Gastroesophageal sphincter (tissue), 4 donors: ENCODE measurements at regions not wholly inside any gene's neighbourhood (a gene's known extent, or its start where the extent isn't known, plus 50 kb on each side); places are given as distances from the start of the nearest gene placed in this dataset.
"Not testable (repeated sequence)": the region's sequence is repeated elsewhere in the genome, so short reads cannot be mapped to it uniquely, and the experiment has no call there.

Source experiments
- ATAC-seq: fragments of 150-250 bp; one replicate; pipeline ENCODE4 v1.9.1; 2016; ENCODE audit warnings: mild to moderate bottlenecking, moderate library complexity
- H3K27ac ChIP-seq, 4 donors: fragments of 200-600 bp; sonication (generic) in 3 of 4; 1 replicate in 3 of 4; 2 replicates in 1 of 4; pipeline ENCODE4 v1.5.1; 2016 to 2019
- H3K27me3 ChIP-seq: fragments of 200-600 bp; sonication (generic); one replicate; pipeline ENCODE4 v1.5.1; 2019
- H3K36me3 ChIP-seq, 2 donors: fragments of 200-600 bp; sonication (generic); one replicate each; pipeline ENCODE4 v1.5.1; 2019; ENCODE audit warnings: control low read depth in 1 of 2
- H3K4me1 ChIP-seq, 3 donors: fragments of 200-600 bp; sonication (generic); 1 replicate in 2 of 3; 2 replicates in 1 of 3; pipeline ENCODE4 v1.5.1; 2016 to 2019; ENCODE audit warnings: control low read depth in 2 of 3
- H3K4me3 ChIP-seq, 2 donors: fragments of 200-600 bp; sonication (generic); one replicate each; pipeline ENCODE4 v1.5.1; 2019; ENCODE audit warnings: mild to moderate bottlenecking in 1 of 2, moderate library complexity in 1 of 2
- H3K9me3 ChIP-seq, 3 donors: fragments of 200-600 bp; sonication (generic); one replicate each; pipeline ENCODE4 v1.5.1; 2017 to 2019; ENCODE audit warnings: control low read depth in 2 of 3
- CTCF ChIP-seq, 4 experiments: fragments of 200-600 bp in 2 of 4; fragments of 450-650 bp in 2 of 4; sonication (generic) in 1 of 4; IDR thresholded peaks; one replicate each; pipeline ENCODE4 v1.5.1; 2017 to 2019; ENCODE audit warnings: antibody characterized with exemption in 4 of 4, mild to moderate bottlenecking in 2 of 4, moderate library complexity in 2 of 4
- EP300 ChIP-seq: sonication (generic); formaldehyde crosslinking; IDR thresholded peaks from one replicate; pipeline ENCODE4 v1.6.1; 2017; ENCODE audit warnings: antibody characterized with exemption, mild to moderate bottlenecking
- POLR2A ChIP-seq, 2 donors: fragments of 450-650 bp; IDR thresholded peaks; one replicate each; pipeline ENCODE4 v1.6.1; 2017; ENCODE audit warnings: antibody characterized with exemption in 2 of 2, mild to moderate bottlenecking in 2 of 2, moderate library complexity in 1 of 2
- POLR2AphosphoS5 ChIP-seq: sonication (generic); formaldehyde crosslinking; IDR thresholded peaks from one replicate; pipeline ENCODE4 v1.6.1; 2017; ENCODE audit warnings: antibody characterized with exemption
- WGBS, 2 donors: methylation state at CpG; one replicate each; pipeline ENCODE4 v1.1.5; 2018; ENCODE audit warnings: low coverage in 1 of 2; 5-methylcytosine and 5-hydroxymethylcytosine counted together

- TF ChIP-seq CTCF (IDR thresholded peaks at IDR 0.05): no peak
- no peak for TF ChIP-seq POLR2A (IDR thresholded peaks at IDR 0.05)
- TF ChIP-seq POLR2AphosphoS5: no peak
- no peak for TF ChIP-seq EP300
- H3K9me3 ChIP-seq: no peaks in the 10 kb centered on the region
- H3K36me3 ChIP-seq: no peaks in the 10 kb centered on the region
- no peaks in the 10 kb centered on the region for H3K4me1 ChIP-seq
- no peak for ATAC-seq
- WGBS, 2 donors: 86 to 100% methylated on average over 2 of the region's 6 CpGs
- no peaks in the 10 kb centered on the region for H3K27me3 ChIP-seq
- H3K4me3 ChIP-seq: no peak overlapping the region
- no peak overlapping the region for H3K27ac ChIP-seq
Measured at GRCh38 chrX:44742480-44743155, 101.2 kb upstream of the DUSP21 start.

DNA sequence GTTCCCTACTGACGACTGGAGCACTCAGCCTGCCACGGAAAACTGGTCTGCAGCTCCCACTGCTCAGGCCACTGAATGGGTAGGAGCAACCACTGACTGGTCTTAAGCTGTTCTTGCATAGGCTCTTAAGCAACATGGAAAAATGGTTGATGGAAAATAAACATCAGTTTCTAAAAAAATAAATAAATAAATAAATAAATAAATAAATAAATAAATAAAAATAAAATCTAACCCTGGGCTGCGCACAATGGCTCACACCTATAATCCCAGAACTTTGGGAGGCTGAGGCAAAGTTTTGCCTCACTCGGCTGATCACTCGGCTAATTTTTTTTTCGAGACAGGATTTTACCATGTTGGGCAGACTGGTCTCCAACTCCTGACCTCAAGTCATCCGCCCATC, 102.0 kb upstream of the DUSP21 start:
- ATAC-seq, H3K27me3 ChIP-seq, H3K9me3 ChIP-seq, H3K27ac ChIP-seq, H3K4me3 ChIP-seq, H3K36me3 ChIP-seq, H3K4me1 ChIP-seq: not testable (repeated sequence)
- 94 to 98% methylated on average over 5 of the region's 7 CpGs for WGBS, 2 donors

DNA sequence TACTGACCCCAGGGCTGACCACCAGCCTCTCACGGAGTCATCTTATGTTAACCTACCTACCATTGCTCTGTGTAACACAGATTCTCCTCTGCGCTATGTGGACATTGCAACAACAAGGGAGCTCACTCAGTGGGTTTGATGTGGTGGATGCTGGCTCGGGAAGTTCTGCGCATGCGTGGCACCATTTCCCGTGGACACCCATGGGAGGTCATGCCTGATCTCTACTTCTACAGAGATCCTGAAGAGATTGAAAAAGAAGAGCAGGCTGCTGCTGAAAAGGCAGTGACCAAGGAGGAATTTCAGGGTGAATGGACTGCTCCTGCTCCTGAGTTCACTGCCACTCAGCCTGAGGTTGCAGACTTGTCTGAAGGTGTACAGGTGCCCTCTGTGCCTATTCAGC, 102.4 kb upstream of the DUSP21 start:
- not testable (repeated sequence) for H3K27ac ChIP-seq, H3K4me1 ChIP-seq, H3K4me3 ChIP-seq, ATAC-seq, H3K27me3 ChIP-seq, H3K36me3 ChIP-seq, H3K9me3 ChIP-seq
- WGBS, 2 donors: no CpG with 5 or more reads among the region's 6 CpGs

DNA sequence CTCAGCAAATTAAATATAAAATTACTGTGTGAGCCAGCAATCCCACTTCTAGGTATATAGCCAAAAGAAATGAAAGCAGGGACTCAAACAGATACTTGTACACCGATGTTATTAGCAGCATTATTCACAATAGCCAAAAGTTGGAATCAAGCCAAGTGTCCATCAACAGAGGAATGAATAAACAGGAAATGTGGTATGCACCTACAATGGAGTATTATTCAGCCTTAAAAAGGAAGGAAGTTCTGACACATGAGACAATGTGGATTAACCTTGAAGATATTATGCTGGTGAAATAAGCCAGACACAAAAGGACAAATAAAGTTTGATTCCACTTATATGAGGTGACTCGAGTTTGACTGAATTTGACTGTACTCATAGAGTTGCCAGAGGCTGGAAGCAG, 108.3 kb upstream of the DUSP21 start:
- ATAC-seq: no peak
- H3K9me3 ChIP-seq: no peaks in the 10 kb centered on the region
- H3K4me3 ChIP-seq: no peak overlapping the region
- WGBS, 2 donors: 68 to 79% methylated on average over 2 of the region's 2 CpGs
- H3K36me3 ChIP-seq: no peaks in the 10 kb centered on the region
- H3K27ac ChIP-seq: no peak overlapping the region
- H3K4me1 ChIP-seq: no peaks in the 10 kb centered on the region
- TF ChIP-seq CTCF (IDR thresholded peaks at IDR 0.05) (no peak), POLR2AphosphoS5 (no peak), EP300 (no peak), POLR2A (IDR thresholded peaks at IDR 0.05) (no peak)
- no peaks in the 10 kb centered on the region for H3K27me3 ChIP-seq

DNA sequence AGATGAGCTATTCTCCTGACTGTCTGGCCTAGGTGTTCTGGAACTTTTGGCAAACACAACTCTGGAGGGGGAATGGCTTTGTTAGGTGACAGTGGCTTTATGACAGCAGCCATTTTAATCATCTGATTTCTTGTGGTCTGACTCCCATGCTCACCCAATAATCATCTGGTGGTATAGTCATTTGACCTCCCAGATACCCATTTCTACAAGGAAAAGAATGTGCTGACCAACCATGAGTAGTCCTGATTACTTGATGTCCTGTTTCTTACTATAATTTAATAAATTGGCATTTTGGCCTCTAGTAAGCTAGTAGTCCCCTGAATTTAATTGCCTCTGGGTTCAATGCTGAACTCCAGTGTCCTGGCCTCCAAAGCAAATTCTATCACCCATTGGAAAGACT, 109.9 kb upstream of the DUSP21 start:
- ATAC-seq: no peak
- no peak overlapping the region for H3K27ac ChIP-seq
- H3K4me3 ChIP-seq: no peak overlapping the region
- TF ChIP-seq POLR2A (IDR thresholded peaks at IDR 0.05) (no peak), CTCF (IDR thresholded peaks at IDR 0.05) (no peak), POLR2AphosphoS5 (no peak), EP300 (no peak)
- no peaks in the 10 kb centered on the region for H3K36me3 ChIP-seq
- H3K27me3 ChIP-seq: no peaks in the 10 kb centered on the region
- H3K4me1 ChIP-seq: no peaks in the 10 kb centered on the region
- no peaks in the 10 kb centered on the region for H3K9me3 ChIP-seq

DNA sequence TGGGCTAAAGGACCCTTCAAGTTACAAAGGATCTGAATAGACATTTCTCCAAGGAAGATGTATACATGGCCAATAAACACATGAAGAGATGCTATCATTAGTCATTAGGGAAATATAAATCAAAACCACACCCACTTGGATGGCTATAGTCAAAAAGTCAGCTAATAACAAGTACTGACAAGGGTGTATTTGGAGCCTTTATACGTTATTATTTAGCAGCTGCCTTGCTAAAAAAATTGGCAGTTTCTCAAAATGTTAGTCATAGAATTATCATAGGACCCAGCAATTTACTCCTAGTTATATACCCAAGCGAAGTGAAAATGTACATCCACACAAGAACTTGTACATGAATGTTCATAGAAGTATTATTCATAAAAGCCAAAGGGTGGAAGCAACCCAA, 112.7 kb upstream of the DUSP21 start:
- H3K27ac ChIP-seq: no peak overlapping the region
- 40% methylated on average over 2 of the region's 2 CpGs for WGBS, 2 donors

More for the DNA sequence above, 112.7 kb upstream of the DUSP21 start:
- Histone ChIP-seq H3K4me1 (no peaks in the 10 kb centered on the region), H3K4me3 (no peak overlapping the region), H3K9me3 (no peaks in the 10 kb centered on the region), H3K27me3 (no peaks in the 10 kb centered on the region), H3K36me3 (no peaks in the 10 kb centered on the region)
- no peak for ATAC-seq
- TF ChIP-seq CTCF (IDR thresholded peaks at IDR 0.05) (no peak), EP300 (no peak), POLR2AphosphoS5 (no peak), POLR2A (IDR thresholded peaks at IDR 0.05) (no peak)
